Panc1 (cell line): ENCODE measurements at regions not wholly inside any gene's neighbourhood (a gene's known extent, or its start where the extent isn't known, plus 50 kb on each side); places are given as distances from the start of the nearest gene placed in this dataset.

ENCODE experiments used
- ATAC-seq: fragments of 200-7000 bp; cut with Tn5 transposase; 2 replicates; pipeline ENCODE4 v1.9.1; 2020; ENCODE audit warnings: mild to moderate bottlenecking, moderate library complexity
- BruUV-seq: library from RNA; stranded (reverse); fragments of 400-500 nt; replicated peaks from 2 replicates; lab custom pipeline; 2021; lab: Mats Ljungman, UMichigan
- CTCF ChIA-PET: fragments of 300-600 bp; sonication (Branson Sonifier 250); formaldehyde crosslinking; loops from one replicate; lab custom pipeline; 2022; ENCODE audit warnings: antibody characterized with exemption; lab: Charles Lee
- POLR2A ChIA-PET: fragments of 300-600 bp; sonication (Branson Sonifier 250); formaldehyde crosslinking; loops from one replicate; lab custom pipeline; 2022; ENCODE audit warnings: antibody characterized with exemption; lab: Charles Lee
- DNase-seq: peaks from one replicate; pipeline ENCODE4 v3.0.0-alpha.2; 2010; ENCODE audit warnings: low read depth, low spot score
- H3K27ac ChIP-seq: 2 replicates; pipeline ENCODE4 v1.5.1; 2011; ENCODE audit warnings: mild to moderate bottlenecking, low read length, inconsistent platforms
- H3K27me3 ChIP-seq: fragments of 200-500 bp; sonication (Bioruptor generic); 2 replicates; pipeline ENCODE4 v1.6.0; 2014; ENCODE audit warnings: low read length, inconsistent platforms; ENCODE audit not compliant: control insufficient read depth, insufficient read depth
- H3K36me3 ChIP-seq: fragments of 200-500 bp; sonication (Bioruptor generic); 2 replicates; pipeline ENCODE4 v1.5.1; 2014; ENCODE audit warnings: inconsistent platforms, mild to moderate bottlenecking, low read length, moderate library complexity; ENCODE audit not compliant: control insufficient read depth, insufficient read depth
- H3K4me1 ChIP-seq: 2 replicates; pipeline ENCODE4 v1.5.1; 2011; ENCODE audit warnings: inconsistent platforms, mild to moderate bottlenecking, low read length, moderate library complexity; ENCODE audit not compliant: control insufficient read depth, insufficient read depth
- H3K4me3 ChIP-seq, 2 experiments: 2 replicates each; pipeline ENCODE4 v1.5.1; 2011 to 2012; ENCODE audit warnings: low read depth in 2 of 2, low read length in 2 of 2, mild to moderate bottlenecking in 2 of 2, inconsistent platforms in 1 of 2, moderate library complexity in 1 of 2
- H3K9me3 ChIP-seq: fragments of 200-500 bp; sonication (Bioruptor generic); 2 replicates; pipeline ENCODE4 v1.5.1; 2014; ENCODE audit warnings: low read depth, mild to moderate bottlenecking, inconsistent platforms, low read length, moderate library complexity; ENCODE audit not compliant: control insufficient read depth, insufficient read depth
- CTCF ChIP-seq: fragments of 450-650 bp; IDR thresholded peaks from 2 replicates; pipeline ENCODE4 v1.5.1; 2017; ENCODE audit warnings: mild to moderate bottlenecking
- POLR2AphosphoS5 ChIP-seq: IDR thresholded peaks from 2 replicates; pipeline ENCODE4 v1.6.1; 2012; ENCODE audit warnings: mild to moderate bottlenecking, low read depth, low read length, moderate library complexity
- REST ChIP-seq, 2 experiments: IDR thresholded peaks; 2 replicates each; pipeline ENCODE4 v1.6.1; 2011 to 2012; ENCODE audit warnings: low read depth in 2 of 2, control low read depth in 1 of 2, low read length in 1 of 2, mild to moderate bottlenecking in 1 of 2, moderate library complexity in 1 of 2; ENCODE audit not compliant: insufficient read depth in 1 of 2
- SIN3A ChIP-seq: IDR thresholded peaks from 2 replicates; pipeline ENCODE4 v1.6.1; 2012; ENCODE audit warnings: low read depth, mild to moderate bottlenecking, low read length, moderate library complexity, borderline replicate concordance; ENCODE audit not compliant: insufficient read depth
- TCF7L2 ChIP-seq: IDR thresholded peaks from 2 replicates; pipeline ENCODE4 v1.6.1; 2011; ENCODE audit warnings: mild to moderate bottlenecking, low read depth, low read length, inconsistent platforms
- in situ Hi-C: cut with HindIII; loops from 2 replicates; pipeline ENCODE4 v1.10.0; 2016; ENCODE audit warnings: low sequenced_read_pairs, low pct_unique_long_range_greater_than_20kb
- intact Hi-C: fragments of 100-400 bp; cut with micrococcal nuclease; formaldehyde crosslinking; loops from one replicate; pipeline ENCODE4 v1.10.0; 2022; ENCODE audit not compliant: unreplicated experiment

- in situ Hi-C loops, result no loop called here
These were observed 94.9 kb downstream of the HS1BP3 start for GRCh38 chr2:20555954-20556353.

GRCh38 chr2:20556756-20557155 lies 94.1 kb downstream of the HS1BP3 start:
- no peak overlapping the region for H3K27ac ChIP-seq
- no peaks in the 10 kb centered on the region for H3K4me1 ChIP-seq
- TF ChIP-seq REST (IDR thresholded peaks at IDR 0.05; ENCODE audit: insufficient read depth in 1 of 2, low read depth in 2 of 2, low read length in 1 of 2) (no peak), TCF7L2 (no peak)
- no peaks in the 10 kb centered on the region for H3K36me3 ChIP-seq
- in situ Hi-C loops (no loop called here), intact Hi-C loops (no loop called here)
- CTCF ChIA-PET, result no interaction called here
- no peaks in the 10 kb centered on the region for H3K27me3 ChIP-seq
- BruUV-seq, result no TSS peak
- H3K4me3 ChIP-seq, result no peak overlapping the region
- DNase-seq, result no peak
- no peak for ATAC-seq
- no peaks in the 10 kb centered on the region for H3K9me3 ChIP-seq
- POLR2A ChIA-PET, result no interaction called here

More at GRCh38 chr2:20555954-20556353, 94.9 kb downstream of the HS1BP3 start:
- TF ChIP-seq TCF7L2, result no peak
- TF ChIP-seq CTCF, result no peak
- TF ChIP-seq POLR2AphosphoS5, result no peak
- no peak for TF ChIP-seq REST (IDR thresholded peaks at IDR 0.05; ENCODE audit: insufficient read depth in 1 of 2, low read depth in 2 of 2, low read length in 1 of 2)
- no peak for TF ChIP-seq SIN3A
- H3K27ac ChIP-seq, result no peak overlapping the region
- no peak overlapping the region for H3K4me3 ChIP-seq
- DNase-seq (no peak), ATAC-seq (no peak)
- H3K36me3 ChIP-seq, result no peaks in the 10 kb centered on the region
- ChIA-PET CTCF (no interaction called here), POLR2A (no interaction called here)
- H3K27me3 ChIP-seq, result no peaks in the 10 kb centered on the region
- H3K9me3 ChIP-seq, result no peaks in the 10 kb centered on the region
- H3K4me1 ChIP-seq, result no peaks in the 10 kb centered on the region
- intact Hi-C loops, result no loop called here
- BruUV-seq, result no TSS peak
